ENCODE measurements at regions not wholly inside any gene's neighbourhood (a gene's known extent, or its start where the extent isn't known, plus 50 kb on each side); places are given as distances from the start of the nearest gene placed in this dataset.

- Histone ChIP-seq H3K9me3 (no peaks in the 10 kb centered on the region), H3K27me3 (peaks cover 16 to 76% of the 10 kb centered on the region in 2 donors), H3K27ac (no peak overlapping the region), H3K4me3 (no peak overlapping the region), H3K36me3 (no peaks in the 10 kb centered on the region), H3K4me1 (peaks cover 0 to 6% of the 10 kb centered on the region in 2 donors)
- no peak for ATAC-seq
- no peak for TF ChIP-seq CTCF (IDR thresholded peaks at IDR 0.05)
- peak in 1 of 4 donors; percentile 7 for DNase-seq
- intact Hi-C loops (cut with DNase I) = no loop called here
These were observed 132.5 kb downstream of the OLFM1 start for GRCh38 chr9:135219676-135220600.

DNA sequence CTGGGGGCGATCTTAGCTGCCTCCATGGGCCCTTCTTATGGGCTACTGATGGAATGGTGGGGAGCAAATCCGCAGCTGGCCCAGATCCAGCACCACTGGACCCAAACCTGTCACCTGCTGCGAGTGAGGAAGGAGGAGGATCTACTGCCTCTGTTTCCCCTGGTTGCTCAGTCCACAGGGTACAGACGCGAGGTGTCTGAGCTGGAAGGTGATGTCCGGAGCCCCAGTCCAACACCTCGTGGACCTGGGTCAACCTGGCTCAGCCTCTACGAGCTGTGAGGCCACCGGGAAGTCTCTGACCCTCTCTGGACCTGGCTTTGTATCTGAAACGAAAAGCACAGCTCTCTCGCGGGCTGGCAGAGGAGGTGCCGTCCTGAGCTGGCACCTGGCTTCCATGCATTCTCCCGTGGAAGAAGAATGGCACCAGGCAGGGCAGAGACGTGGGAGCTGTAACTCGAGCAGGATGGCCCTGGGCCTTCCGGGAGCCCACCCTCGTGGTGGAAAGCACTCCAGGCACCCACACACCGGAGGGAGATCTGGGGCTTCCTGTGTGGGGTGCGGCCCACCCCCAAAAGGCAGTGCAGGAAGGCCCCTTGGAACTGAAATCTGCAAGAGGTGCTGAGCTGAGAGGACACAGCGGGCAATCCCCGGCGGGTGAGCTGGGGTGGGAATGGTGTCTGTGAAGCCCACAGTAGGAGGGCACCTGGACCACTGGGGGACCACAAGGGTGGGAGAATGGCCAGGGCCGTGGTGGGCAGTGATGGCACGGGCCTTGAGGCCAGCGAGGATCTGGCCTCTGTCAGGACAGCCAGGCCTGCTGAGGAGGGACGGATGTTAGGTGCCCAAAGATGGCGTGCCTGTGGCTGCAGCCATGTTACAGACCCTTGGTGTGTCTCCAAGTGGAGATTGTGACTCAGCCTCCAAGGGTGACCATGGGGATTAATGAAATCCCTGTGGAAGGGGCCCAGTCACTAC lies 133.4 kb downstream of the OLFM1 start:
- no peak for TF ChIP-seq CTCF (IDR thresholded peaks at IDR 0.05)
- H3K9me3 ChIP-seq = no peaks in the 10 kb centered on the region
- peak in 1 of 4 donors; percentile 16 for DNase-seq
- H3K36me3 ChIP-seq = no peaks in the 10 kb centered on the region
- H3K27ac ChIP-seq = no peak overlapping the region
- intact Hi-C loops (cut with DNase I) = no loop called here
- H3K4me3 ChIP-seq = no peak overlapping the region
- peaks cover 0 to under 1% of the 10 kb centered on the region in 2 donors for H3K4me1 ChIP-seq
- peaks cover 16 to 67% of the 10 kb centered on the region in 2 donors for H3K27me3 ChIP-seq
- ATAC-seq = no peak

DNA sequence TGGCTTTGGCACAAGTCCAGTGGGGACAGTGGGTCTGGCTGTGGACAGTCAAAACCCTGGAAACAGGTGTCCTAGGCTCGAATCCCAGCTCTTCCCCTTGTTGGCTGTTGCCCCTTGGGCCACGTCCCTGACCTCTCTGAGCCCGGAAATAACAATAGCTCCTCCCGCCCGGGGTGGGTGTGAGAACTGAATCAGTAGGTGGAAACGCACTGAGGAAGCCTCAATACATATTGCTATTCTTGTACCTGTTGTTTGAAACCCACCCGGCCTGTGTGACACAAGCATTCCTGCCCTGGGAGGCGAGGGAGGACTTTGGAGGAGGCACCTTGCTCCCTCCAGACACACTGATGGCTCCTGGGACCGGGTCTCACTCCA lies 134.1 kb downstream of the OLFM1 start:
- Histone ChIP-seq H3K36me3 (no peaks in the 10 kb centered on the region), H3K4me1 (no peaks in the 10 kb centered on the region), H3K27me3 (peaks cover 16 to 66% of the 10 kb centered on the region in 2 donors), H3K27ac (no peak overlapping the region), H3K4me3 (no peak overlapping the region), H3K9me3 (no peaks in the 10 kb centered on the region)
- intact Hi-C loops (cut with DNase I) = no loop called here
- peak in 1 of 4 donors; percentile 10 for DNase-seq
- no peak for TF ChIP-seq CTCF (IDR thresholded peaks at IDR 0.05)
- ATAC-seq = no peak

DNA sequence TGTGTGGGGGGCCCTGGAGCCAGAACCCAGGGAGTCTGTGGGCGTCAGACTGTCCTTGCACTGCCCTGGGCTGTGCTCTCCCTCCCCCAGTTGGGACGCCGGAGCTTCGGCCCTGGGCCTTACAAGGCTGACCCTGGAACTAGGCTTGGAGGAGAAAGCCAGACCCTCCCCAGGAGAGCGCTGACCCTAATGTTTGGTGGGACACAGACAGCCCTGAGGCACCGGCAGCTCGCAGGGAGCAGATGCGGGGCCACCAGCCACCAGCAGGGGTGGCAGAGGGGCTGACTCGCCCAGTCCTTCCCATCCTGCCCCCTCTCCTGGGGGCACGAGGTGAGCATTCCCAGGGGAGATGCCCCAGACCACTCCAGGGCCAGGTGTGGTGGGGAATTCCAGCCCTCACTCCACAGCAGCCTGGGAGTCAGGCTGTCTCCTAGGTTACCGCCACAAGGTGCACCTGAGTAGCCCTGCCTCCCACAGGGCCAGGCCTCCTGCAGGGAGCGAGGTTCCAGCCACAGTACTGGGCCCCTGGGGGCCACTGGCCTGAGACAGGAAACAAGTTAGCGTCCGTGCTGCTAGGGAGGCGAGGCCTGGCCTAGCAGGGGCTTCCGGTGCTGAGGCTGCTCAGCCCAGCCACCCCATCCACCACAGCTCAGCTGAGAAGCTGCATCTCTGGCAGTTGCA lies 134.6 kb downstream of the OLFM1 start:
- H3K36me3 ChIP-seq = no peaks in the 10 kb centered on the region
- H3K4me1 ChIP-seq = no peaks in the 10 kb centered on the region
- H3K9me3 ChIP-seq = no peaks in the 10 kb centered on the region
- ATAC-seq (no peak), DNase-seq (peak in 1 of 4 donors; percentile 27)
- no peak overlapping the region for H3K27ac ChIP-seq
- H3K27me3 ChIP-seq = peaks cover 16 to 67% of the 10 kb centered on the region in 2 donors
- intact Hi-C loops (cut with DNase I) = no loop called here
- H3K4me3 ChIP-seq = no peak overlapping the region
- no peak for TF ChIP-seq CTCF (IDR thresholded peaks at IDR 0.05)
